ENCODE measurements at regions not wholly inside any gene's neighbourhood (a gene's known extent, or its start where the extent isn't known, plus 50 kb on each side); places are given as distances from the start of the nearest gene placed in this dataset.

- no peak overlapping the region for H3K4me3 ChIP-seq (ENCODE audit: low read depth, low read length)
- no peak for TF ChIP-seq CTCF (IDR thresholded peaks at IDR 0.05; ENCODE audit: insufficient read depth, low read length)
- no peak for DNase-seq (ENCODE audit: low read depth)
Observed at GRCh38 chr2:181240844-181241243, 216.3 kb upstream of the ITGA4 start.

GRCh38 chr2:181241366-181241765 lies 215.8 kb upstream of the ITGA4 start:
- no peak for TF ChIP-seq CTCF (IDR thresholded peaks at IDR 0.05; ENCODE audit: insufficient read depth, low read length)
- no peak overlapping the region for H3K4me3 ChIP-seq (ENCODE audit: low read depth, low read length)
- no peak for DNase-seq (ENCODE audit: low read depth)

GRCh38 chr2:181241797-181242196 lies 215.4 kb upstream of the ITGA4 start:
- no peak for TF ChIP-seq CTCF (IDR thresholded peaks at IDR 0.05; ENCODE audit: insufficient read depth, low read length)
- no peak overlapping the region for H3K4me3 ChIP-seq (ENCODE audit: low read depth, low read length)
- DNase-seq (ENCODE audit: low read depth) = no peak

- no peak overlapping the region for H3K4me3 ChIP-seq (ENCODE audit: low read depth, low read length)
- no peak for TF ChIP-seq CTCF (IDR thresholded peaks at IDR 0.05; ENCODE audit: insufficient read depth, low read length)
- no peak for DNase-seq (ENCODE audit: low read depth)
Observed at GRCh38 chr2:181242262-181242661, 214.9 kb upstream of the ITGA4 start.

- no peak for DNase-seq (ENCODE audit: low read depth)
- no peak overlapping the region for H3K4me3 ChIP-seq (ENCODE audit: low read depth, low read length)
- TF ChIP-seq CTCF (IDR thresholded peaks at IDR 0.05; ENCODE audit: insufficient read depth, low read length) = no peak
Observed at GRCh38 chr2:181243319-181243718, 213.9 kb upstream of the ITGA4 start.

GRCh38 chr2:181250691-181251090 lies 206.5 kb upstream of the ITGA4 start:
- no peak for TF ChIP-seq CTCF (IDR thresholded peaks at IDR 0.05; ENCODE audit: insufficient read depth, low read length)
- H3K4me3 ChIP-seq (ENCODE audit: low read depth, low read length) = no peak overlapping the region
- no peak for DNase-seq (ENCODE audit: low read depth)
